GM10248 (cell line): ENCODE measurements at regions not wholly inside any gene's neighbourhood (a gene's known extent, or its start where the extent isn't known, plus 50 kb on each side); places are given as distances from the start of the nearest gene placed in this dataset.

ENCODE experiments used
- CTCF ChIA-PET: fragments of 300-600 bp; sonication (Branson Sonifier 250); formaldehyde crosslinking; extraction: SDS; loops from one replicate; lab custom pipeline; 2021; ENCODE audit warnings: antibody characterized with exemption; lab: Yijun Ruan, JAX
- POLR2A ChIA-PET: fragments of 350-650 bp; sonication (Branson Sonifier 250); formaldehyde crosslinking; extraction: SDS; loops from one replicate; lab custom pipeline; 2020; ENCODE audit warnings: antibody characterized with exemption; lab: Yijun Ruan, JAX
- DNase-seq: peaks from one replicate; pipeline ENCODE4 v3.0.0; 2012; ENCODE audit errors: extremely low spot score
- TF ChIP-seq, protein P1 (sequence below): IDR thresholded peaks from 2 replicates; pipeline ENCODE4 v1.5.1; 2012; ENCODE audit warnings: mild to moderate bottlenecking, low read depth; ENCODE audit errors: extremely low read depth, missing control alignments, control extremely low read depth

- POLR2A ChIA-PET, result no interaction called here
Observed at GRCh38 chr2:136211701-136212100, 93.8 kb upstream of the CXCR4 start.

DNA sequence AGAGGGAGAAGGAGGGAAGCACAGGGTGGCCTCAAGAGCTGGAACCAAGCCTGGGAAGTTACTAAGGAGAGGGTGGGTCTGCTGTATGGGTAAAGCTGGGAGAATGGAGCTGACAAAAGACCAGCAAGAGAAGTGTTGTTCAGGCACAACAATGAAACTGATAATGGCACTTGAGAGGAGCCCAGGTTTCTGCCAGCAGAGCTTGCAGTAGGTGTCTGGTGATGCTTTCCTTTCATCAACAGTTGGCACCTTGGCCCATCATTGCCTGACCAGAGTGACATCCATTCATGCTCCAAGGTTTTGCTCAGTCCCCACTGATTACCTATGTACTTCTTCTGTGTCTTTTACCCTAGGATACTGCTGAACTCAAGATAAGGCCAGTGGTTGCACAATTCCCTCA is 92.9 kb upstream of the CXCR4 start:
- DNase-seq, result no peak
- CTCF ChIA-PET, result interaction anchor here (1.1 to 3.0 kb wide), 3 partner anchors 15 to 171 kb away, joined by 3 to 8 read pairs (median 4); no protein-coding TSS in a partner anchor
- POLR2A ChIA-PET, result no interaction called here
- TF ChIP-seq, protein P1, sequence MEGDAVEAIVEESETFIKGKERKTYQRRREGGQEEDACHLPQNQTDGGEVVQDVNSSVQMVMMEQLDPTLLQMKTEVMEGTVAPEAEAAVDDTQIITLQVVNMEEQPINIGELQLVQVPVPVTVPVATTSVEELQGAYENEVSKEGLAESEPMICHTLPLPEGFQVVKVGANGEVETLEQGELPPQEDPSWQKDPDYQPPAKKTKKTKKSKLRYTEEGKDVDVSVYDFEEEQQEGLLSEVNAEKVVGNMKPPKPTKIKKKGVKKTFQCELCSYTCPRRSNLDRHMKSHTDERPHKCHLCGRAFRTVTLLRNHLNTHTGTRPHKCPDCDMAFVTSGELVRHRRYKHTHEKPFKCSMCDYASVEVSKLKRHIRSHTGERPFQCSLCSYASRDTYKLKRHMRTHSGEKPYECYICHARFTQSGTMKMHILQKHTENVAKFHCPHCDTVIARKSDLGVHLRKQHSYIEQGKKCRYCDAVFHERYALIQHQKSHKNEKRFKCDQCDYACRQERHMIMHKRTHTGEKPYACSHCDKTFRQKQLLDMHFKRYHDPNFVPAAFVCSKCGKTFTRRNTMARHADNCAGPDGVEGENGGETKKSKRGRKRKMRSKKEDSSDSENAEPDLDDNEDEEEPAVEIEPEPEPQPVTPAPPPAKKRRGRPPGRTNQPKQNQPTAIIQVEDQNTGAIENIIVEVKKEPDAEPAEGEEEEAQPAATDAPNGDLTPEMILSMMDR, result no peak

More at GRCh38 chr2:136211701-136212100, 93.8 kb upstream of the CXCR4 start:
- TF ChIP-seq, protein P1, result no peak
- DNase-seq, result no peak
- CTCF ChIA-PET, result interaction anchor here (1.0 to 2.0 kb wide), 4 partner anchors 14 to 170 kb away, joined by 3 to 7 read pairs (median 4); no protein-coding TSS in a partner anchor

DNA sequence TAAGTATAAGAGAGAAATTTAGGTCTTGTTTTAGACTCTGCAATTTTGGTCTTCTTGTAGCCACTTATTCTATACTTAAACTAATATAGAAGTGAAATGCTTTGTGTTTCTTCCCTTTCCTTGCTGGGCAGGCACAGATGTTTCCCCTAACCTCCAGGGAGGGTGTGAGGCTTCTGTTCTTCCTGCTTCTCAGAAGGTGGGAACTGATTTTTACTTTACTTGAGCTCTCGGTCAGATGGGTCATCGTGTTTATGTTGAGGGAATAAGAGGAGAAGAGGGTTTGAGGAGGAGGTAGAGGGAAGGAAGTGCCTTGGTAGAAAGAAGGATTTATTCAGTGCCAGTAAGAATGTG is 92.5 kb upstream of the CXCR4 start:
- no peak for DNase-seq
- ChIA-PET CTCF (interaction anchor here (1.8 to 3.0 kb wide), 2 partner anchors 15 to 167 kb away, joined by 4 to 8 read pairs; no protein-coding TSS in a partner anchor), POLR2A (no interaction called here)
- TF ChIP-seq, protein P1, result no peak

DNA sequence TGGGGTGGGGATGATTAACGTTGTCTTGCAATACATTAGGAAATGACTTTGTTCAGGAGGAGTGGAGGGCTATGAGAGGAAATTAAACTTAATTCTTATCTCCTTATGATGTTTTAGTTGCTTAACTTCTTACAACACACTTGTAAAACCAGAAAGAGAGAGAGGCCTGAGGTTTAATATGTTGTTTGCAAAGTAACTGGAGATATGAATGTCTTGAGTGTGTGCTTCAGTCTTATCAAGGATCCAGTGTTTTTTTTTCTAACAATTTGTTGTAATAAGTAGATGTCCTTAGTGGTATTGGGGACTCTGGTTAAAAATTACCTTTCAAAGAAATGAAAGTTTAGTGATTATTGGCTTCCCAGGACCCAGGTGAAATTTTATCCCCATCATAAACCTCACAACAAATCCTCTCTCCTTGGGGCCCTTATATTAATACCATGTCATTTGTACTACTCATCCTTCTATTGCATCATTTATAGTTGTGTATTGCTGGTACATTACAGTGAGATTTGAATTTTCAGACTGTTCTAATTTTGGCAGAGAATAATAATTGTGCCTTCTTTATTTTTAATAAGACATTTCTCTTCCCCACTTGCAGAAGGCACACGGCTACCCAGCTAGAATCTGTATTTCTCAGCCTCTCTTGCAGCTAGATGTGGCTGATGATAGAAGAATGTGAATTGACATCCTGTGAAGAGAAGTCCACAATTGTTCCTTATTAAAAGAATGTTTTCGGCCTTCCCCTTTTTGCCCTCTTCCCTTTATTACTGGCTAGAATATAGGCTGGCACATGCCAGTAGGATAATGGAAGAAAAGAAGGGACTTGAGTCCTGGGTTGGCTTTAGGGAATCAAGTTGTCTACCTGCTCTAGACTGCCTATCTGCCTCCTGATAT is 91.9 kb upstream of the CXCR4 start:
- POLR2A ChIA-PET, result no interaction called here
- TF ChIP-seq, protein P1, result no peak
- CTCF ChIA-PET, result interaction anchor here (1.8 to 3.0 kb wide), 2 partner anchors 16 to 168 kb away, joined by 4 to 8 read pairs; no protein-coding TSS in a partner anchor
- no peak for DNase-seq

GRCh38 chr2:136208682-136209420 is 90.9 kb upstream of the CXCR4 start:
- CTCF ChIA-PET, result interaction anchor here (3.0 kb wide), 1 partner anchor 16 kb away, joined by 8 read pairs; no protein-coding TSS in a partner anchor
- POLR2A ChIA-PET, result no interaction called here
- TF ChIP-seq, protein P1, result no peak
- DNase-seq, result no peak

GRCh38 chr2:136207665-136208064 is 89.7 kb upstream of the CXCR4 start:
- ChIA-PET POLR2A (interaction anchor here (0.6 to 1.8 kb wide), 3 partner anchors 71 to 478 kb away, joined by 4 to 5 read pairs (median 4); no protein-coding TSS in a partner anchor), CTCF (interaction anchor here (1.1 to 1.6 kb wide), 6 partner anchors 10 to 291 kb away, joined by 3 to 6 read pairs (median 3); no protein-coding TSS in a partner anchor)
- DNase-seq, result no peak
- TF ChIP-seq, protein P1, result no peak
